Epithelial cell of proximal tubule (primary cell): ENCODE measurements at regions not wholly inside any gene's neighbourhood (a gene's known extent, or its start where the extent isn't known, plus 50 kb on each side); places are given as distances from the start of the nearest gene placed in this dataset.
A peak's percentile ranks its signal among the peaks of the same experiment; 100 is the strongest.

Experiments
- DNase-seq: peaks from one replicate; pipeline ENCODE4 v3.0.0-alpha.2; 2011; ENCODE audit warnings: low read depth
- H3K4me3 ChIP-seq: 2 replicates; pipeline ENCODE4 v1.5.1; 2011; ENCODE audit warnings: low read depth, mild to moderate bottlenecking, low read length
- CTCF ChIP-seq: conservative IDR thresholded peaks from 2 replicates; pipeline ENCODE4 v1.5.1; 2012; ENCODE audit warnings: low read depth, mild to moderate bottlenecking, low read length

GRCh38 chr21:28324690-28325089, 668.0 kb downstream of the LTN1 start:
- no peak for TF ChIP-seq CTCF
- DNase-seq, result no peak
- H3K4me3 ChIP-seq, result no peak overlapping the region

- no peak for TF ChIP-seq CTCF
- no peak overlapping the region for H3K4me3 ChIP-seq
- DNase-seq, result no peak
Measured at GRCh38 chr21:28317177-28317950, 675.3 kb downstream of the LTN1 start.

GRCh38 chr21:28311411-28312190, 681.1 kb downstream of the LTN1 start:
- no peak overlapping the region for H3K4me3 ChIP-seq
- TF ChIP-seq CTCF, result no peak
- no peak for DNase-seq

- no peak for TF ChIP-seq CTCF
- no peak overlapping the region for H3K4me3 ChIP-seq
- DNase-seq, result no peak
Measured at GRCh38 chr21:28310711-28311110, 682.0 kb downstream of the LTN1 start.

GRCh38 chr21:28310171-28310685, 682.4 kb downstream of the LTN1 start:
- DNase-seq, result no peak
- TF ChIP-seq CTCF, result no peak

GRCh38 chr21:28309596-28309995, 683.1 kb downstream of the LTN1 start:
- DNase-seq, result peak; percentile 66
- TF ChIP-seq CTCF, result no peak

More at GRCh38 chr21:28310171-28310685, 682.4 kb downstream of the LTN1 start:
- H3K4me3 ChIP-seq, result no peak overlapping the region

More at GRCh38 chr21:28309596-28309995, 683.1 kb downstream of the LTN1 start:
- no peak overlapping the region for H3K4me3 ChIP-seq
